Thyroid gland (tissue), 4 donors: ENCODE measurements at regions not wholly inside any gene's neighbourhood (a gene's known extent, or its start where the extent isn't known, plus 50 kb on each side); places are given as distances from the start of the nearest gene placed in this dataset.

Source experiments
- CTCF ChIP-seq, 6 experiments: fragments of 200-600 bp in 3 of 6; fragments of 450-650 bp in 3 of 6; sonication (generic) in 3 of 6; IDR thresholded peaks; one replicate each; pipeline ENCODE4 v1.5.1; 2016 to 2019; ENCODE audit warnings: antibody characterized with exemption in 6 of 6, mild to moderate bottlenecking in 2 of 6, inconsistent platforms in 1 of 6, moderate library complexity in 1 of 6
- POLR2A ChIP-seq, 2 donors: fragments of 450-650 bp; IDR thresholded peaks; one replicate each; pipeline ENCODE4 v1.6.1; 2017; ENCODE audit warnings: antibody characterized with exemption in 2 of 2, mild to moderate bottlenecking in 2 of 2, moderate library complexity in 1 of 2

GRCh38 chr18:58806826-58807714, 57.6 kb upstream of the ZNF532 start:
- TF ChIP-seq CTCF (IDR thresholded peaks at IDR 0.05) (no peak), POLR2A (IDR thresholded peaks at IDR 0.05) (no peak)
